ENCODE measurements at regions not wholly inside any gene's neighbourhood (a gene's known extent, or its start where the extent isn't known, plus 50 kb on each side); places are given as distances from the start of the nearest gene placed in this dataset.

GRCh38 chr6:138004430-138005287, 102.6 kb downstream of the PERP start:
- Mint-ChIP-seq H3K4me3 (no peak overlapping the region), H3K4me1 (peaks cover 17% of the 10 kb centered on the region), H3K27me3 (peaks cover 5% of the 10 kb centered on the region), H3K36me3 (ENCODE audit: low read depth) (no peaks in the 10 kb centered on the region), H3K27ac (no peak overlapping the region), H3K9me3 (no peaks in the 10 kb centered on the region)
- DNase-seq: peak; percentile 76
- intact Hi-C loops (cut with micrococcal nuclease): loop anchor here (2.0 to 5.0 kb wide), 4 partner anchors 64 to 732 kb away; no protein-coding TSS in a partner anchor

DNA sequence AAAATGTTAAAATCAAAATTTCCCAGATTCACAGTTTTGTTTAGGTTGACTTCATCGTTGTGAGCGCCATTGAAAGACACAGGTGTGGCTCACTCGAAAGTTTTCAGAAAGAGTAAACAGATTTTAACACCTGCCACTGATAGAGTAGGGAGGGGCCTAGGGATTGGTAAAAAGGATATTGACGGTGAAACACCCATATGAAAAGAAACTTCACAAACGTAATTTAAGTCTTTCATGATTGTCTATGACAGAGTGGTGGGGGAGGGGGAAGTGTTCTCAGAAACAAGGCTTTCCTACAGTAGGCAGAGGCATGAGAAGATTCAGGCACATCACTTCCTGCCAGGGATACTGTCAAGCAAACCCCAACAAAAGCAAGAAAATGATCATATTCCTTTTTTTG, 101.4 kb downstream of the PERP start:
- no peaks in the 10 kb centered on the region for H3K9me3 Mint-ChIP-seq
- H3K4me3 Mint-ChIP-seq: no peak overlapping the region
- H3K27me3 Mint-ChIP-seq: peaks cover 3% of the 10 kb centered on the region
- intact Hi-C loops (cut with micrococcal nuclease): loop anchor here (2.0 kb wide), 2 partner anchors 65 to 133 kb away; no protein-coding TSS in a partner anchor
- H3K27ac Mint-ChIP-seq: no peak overlapping the region
- DNase-seq: no peak
- no peaks in the 10 kb centered on the region for H3K36me3 Mint-ChIP-seq (ENCODE audit: low read depth)
- H3K4me1 Mint-ChIP-seq: peaks cover 16% of the 10 kb centered on the region

DNA sequence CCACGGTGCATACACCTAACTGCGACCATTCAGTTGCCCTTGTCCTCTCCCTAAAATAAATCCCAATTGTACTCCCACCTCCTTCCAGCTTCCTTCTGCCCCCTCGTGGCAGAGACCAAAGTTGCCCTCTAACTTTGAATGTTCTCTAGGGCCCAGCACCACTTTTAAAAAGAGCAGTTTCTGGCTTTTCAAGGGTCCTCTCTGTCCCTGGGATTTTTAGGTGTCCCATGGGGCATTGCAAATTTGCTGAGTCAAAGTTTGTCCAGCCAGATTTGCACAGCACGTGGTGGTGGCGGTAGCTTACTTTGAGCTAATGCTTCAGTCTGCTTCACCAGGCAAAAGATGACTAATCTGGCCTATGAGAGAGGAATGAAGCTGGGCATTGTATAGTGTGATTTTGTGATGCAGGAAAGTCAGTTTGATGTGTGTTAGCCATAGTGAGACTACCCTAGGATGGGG, 100.2 kb downstream of the PERP start:
- peak; percentile 77 for DNase-seq
- Mint-ChIP-seq H3K4me3 (no peak overlapping the region), H3K36me3 (ENCODE audit: low read depth) (no peaks in the 10 kb centered on the region), H3K4me1 (peaks cover 12% of the 10 kb centered on the region), H3K9me3 (no peaks in the 10 kb centered on the region), H3K27me3 (peaks cover 3% of the 10 kb centered on the region), H3K27ac (no peak overlapping the region)
- intact Hi-C loops (cut with micrococcal nuclease): loop anchor here (1.0 kb wide), 1 partner anchor 301 kb away; no protein-coding TSS in a partner anchor

GRCh38 chr6:138008791-138009190, 98.4 kb downstream of the PERP start:
- H3K27me3 Mint-ChIP-seq: no peaks in the 10 kb centered on the region
- DNase-seq: no peak
- H3K4me1 Mint-ChIP-seq: peaks cover 12% of the 10 kb centered on the region
- H3K4me3 Mint-ChIP-seq: no peak overlapping the region
- intact Hi-C loops (cut with micrococcal nuclease): no loop called here
- H3K36me3 Mint-ChIP-seq (ENCODE audit: low read depth): no peaks in the 10 kb centered on the region
- no peak overlapping the region for H3K27ac Mint-ChIP-seq
- H3K9me3 Mint-ChIP-seq: no peaks in the 10 kb centered on the region

DNA sequence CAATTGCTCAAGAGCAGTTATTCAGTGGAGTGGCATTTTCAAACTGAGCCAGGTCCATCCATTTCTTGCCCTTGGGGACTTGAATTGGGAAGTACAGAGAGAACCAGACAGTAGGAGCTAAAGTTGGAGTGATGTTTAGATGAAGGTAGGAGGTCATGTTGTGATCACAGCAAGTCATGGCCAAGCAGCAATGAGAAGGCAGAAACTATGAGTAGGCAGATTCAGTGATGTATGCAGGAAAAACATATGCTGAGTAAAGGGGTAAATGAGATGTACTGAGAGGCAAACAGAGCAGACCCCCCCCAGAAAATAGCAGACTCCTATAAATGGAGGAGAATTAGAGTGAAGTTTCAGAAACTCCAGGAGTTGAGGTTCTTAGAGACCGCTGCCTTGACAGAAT, 95.8 kb downstream of the PERP start:
- DNase-seq: no peak
- intact Hi-C loops (cut with micrococcal nuclease): no loop called here

GRCh38 chr6:138012682-138013081, 94.5 kb downstream of the PERP start:
- no peak for DNase-seq
- Mint-ChIP-seq H3K27ac (no peak overlapping the region), H3K27me3 (no peaks in the 10 kb centered on the region), H3K4me1 (no peaks in the 10 kb centered on the region), H3K4me3 (no peak overlapping the region), H3K9me3 (no peaks in the 10 kb centered on the region), H3K36me3 (ENCODE audit: low read depth) (no peaks in the 10 kb centered on the region)
- intact Hi-C loops (cut with micrococcal nuclease): no loop called here

More for the DNA sequence above, 95.8 kb downstream of the PERP start:
- Mint-ChIP-seq H3K9me3 (no peaks in the 10 kb centered on the region), H3K4me3 (no peak overlapping the region), H3K27me3 (no peaks in the 10 kb centered on the region), H3K36me3 (ENCODE audit: low read depth) (no peaks in the 10 kb centered on the region), H3K27ac (no peak overlapping the region), H3K4me1 (no peaks in the 10 kb centered on the region)

- no peaks in the 10 kb centered on the region for H3K9me3 Mint-ChIP-seq
- H3K4me3 Mint-ChIP-seq: no peak overlapping the region
- DNase-seq: no peak
- H3K4me1 Mint-ChIP-seq: no peaks in the 10 kb centered on the region
- H3K27ac Mint-ChIP-seq: no peak overlapping the region
- H3K27me3 Mint-ChIP-seq: no peaks in the 10 kb centered on the region
- H3K36me3 Mint-ChIP-seq (ENCODE audit: low read depth): no peaks in the 10 kb centered on the region
- intact Hi-C loops (cut with micrococcal nuclease): no loop called here
Observed at GRCh38 chr6:138013959-138014358, 93.3 kb downstream of the PERP start.

DNA sequence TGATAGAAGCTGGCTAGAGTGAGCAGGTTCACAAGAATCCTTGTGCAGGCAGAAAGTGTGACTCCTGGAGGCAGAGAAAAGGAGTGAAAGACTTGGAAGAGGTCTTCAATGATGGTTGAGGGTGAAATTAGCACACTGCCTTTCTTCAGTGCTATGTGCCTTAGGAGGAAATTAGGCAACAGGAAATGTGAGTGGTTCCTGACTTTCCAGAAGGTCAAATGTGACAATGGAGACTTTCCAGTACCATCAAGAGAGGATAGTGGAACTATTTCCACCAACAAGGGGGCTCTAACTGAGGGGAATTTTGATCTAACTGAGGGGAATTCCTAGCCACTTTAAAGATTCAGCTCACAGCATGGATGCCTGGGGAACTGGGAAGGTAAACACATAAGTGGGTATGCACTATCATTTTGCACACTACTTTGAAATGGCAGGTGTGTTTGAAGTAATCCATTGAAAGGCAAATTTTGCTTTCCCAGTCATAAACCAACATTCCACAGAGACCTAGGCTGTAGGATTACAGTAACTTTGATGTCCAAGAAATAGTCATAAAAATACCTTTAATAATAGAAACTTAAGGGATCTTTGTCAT, 90.0 kb downstream of the PERP start:
- intact Hi-C loops (cut with micrococcal nuclease): no loop called here
- H3K9me3 Mint-ChIP-seq: no peaks in the 10 kb centered on the region
- no peaks in the 10 kb centered on the region for H3K36me3 Mint-ChIP-seq (ENCODE audit: low read depth)
- no peaks in the 10 kb centered on the region for H3K4me1 Mint-ChIP-seq
- H3K4me3 Mint-ChIP-seq: no peak overlapping the region
- peaks cover 12% of the 10 kb centered on the region for H3K27me3 Mint-ChIP-seq
- DNase-seq: no peak
- no peak overlapping the region for H3K27ac Mint-ChIP-seq

- no peak overlapping the region for H3K27ac Mint-ChIP-seq
- no peak for DNase-seq
- intact Hi-C loops (cut with micrococcal nuclease): no loop called here
- no peaks in the 10 kb centered on the region for H3K4me1 Mint-ChIP-seq
- no peaks in the 10 kb centered on the region for H3K9me3 Mint-ChIP-seq
- H3K36me3 Mint-ChIP-seq (ENCODE audit: low read depth): no peaks in the 10 kb centered on the region
- H3K27me3 Mint-ChIP-seq: peaks cover 12% of the 10 kb centered on the region
- H3K4me3 Mint-ChIP-seq: no peak overlapping the region
Observed at GRCh38 chr6:138018297-138018696, 88.9 kb downstream of the PERP start.

DNA sequence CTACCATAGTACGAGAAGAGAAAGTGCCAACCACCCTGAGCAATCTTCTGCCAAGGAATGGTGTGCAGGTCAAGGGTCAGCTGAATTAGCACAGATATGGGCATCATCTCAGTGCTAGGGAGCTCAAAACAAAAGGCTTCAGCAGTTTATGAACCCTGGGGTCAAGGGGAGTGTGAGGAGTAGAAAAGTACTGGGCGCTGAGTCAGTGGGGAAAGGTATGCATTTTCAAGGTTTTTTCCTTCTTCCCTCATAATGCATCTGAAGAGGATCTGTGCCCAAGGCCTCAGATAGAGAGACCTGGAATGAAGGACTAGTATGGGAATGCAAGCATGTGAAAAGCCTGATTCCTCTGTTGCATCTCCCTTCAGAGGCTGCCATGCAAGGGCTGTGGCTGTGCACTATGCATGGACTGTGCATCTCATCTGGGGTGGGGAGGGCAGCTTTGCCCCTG, 81.7 kb downstream of the PERP start:
- peaks cover 21% of the 10 kb centered on the region for H3K27me3 Mint-ChIP-seq
- no peaks in the 10 kb centered on the region for H3K4me1 Mint-ChIP-seq
- no peaks in the 10 kb centered on the region for H3K36me3 Mint-ChIP-seq (ENCODE audit: low read depth)
- intact Hi-C loops (cut with micrococcal nuclease): no loop called here
- DNase-seq: no peak
- no peaks in the 10 kb centered on the region for H3K9me3 Mint-ChIP-seq
- no peak overlapping the region for H3K27ac Mint-ChIP-seq
- no peak overlapping the region for H3K4me3 Mint-ChIP-seq

- no peak overlapping the region for H3K27ac Mint-ChIP-seq
- H3K4me1 Mint-ChIP-seq: no peaks in the 10 kb centered on the region
- intact Hi-C loops (cut with micrococcal nuclease): no loop called here
- DNase-seq: no peak
- no peaks in the 10 kb centered on the region for H3K9me3 Mint-ChIP-seq
- peaks cover 19% of the 10 kb centered on the region for H3K27me3 Mint-ChIP-seq
- H3K36me3 Mint-ChIP-seq (ENCODE audit: low read depth): no peaks in the 10 kb centered on the region
- H3K4me3 Mint-ChIP-seq: no peak overlapping the region
Observed at GRCh38 chr6:138026342-138026741, 80.9 kb downstream of the PERP start.

- intact Hi-C loops (cut with micrococcal nuclease): no loop called here
- H3K4me3 Mint-ChIP-seq: no peak overlapping the region
- H3K36me3 Mint-ChIP-seq (ENCODE audit: low read depth): no peaks in the 10 kb centered on the region
- no peaks in the 10 kb centered on the region for H3K9me3 Mint-ChIP-seq
- H3K27ac Mint-ChIP-seq: no peak overlapping the region
- no peaks in the 10 kb centered on the region for H3K4me1 Mint-ChIP-seq
- no peak for DNase-seq
- peaks cover 13% of the 10 kb centered on the region for H3K27me3 Mint-ChIP-seq
Observed at GRCh38 chr6:138028893-138029292, 78.3 kb downstream of the PERP start.

- Mint-ChIP-seq H3K27ac (no peak overlapping the region), H3K9me3 (no peaks in the 10 kb centered on the region), H3K36me3 (ENCODE audit: low read depth) (no peaks in the 10 kb centered on the region), H3K4me1 (no peaks in the 10 kb centered on the region), H3K4me3 (no peak overlapping the region), H3K27me3 (peaks cover 11% of the 10 kb centered on the region)
- intact Hi-C loops (cut with micrococcal nuclease): no loop called here
- no peak for DNase-seq
Observed at GRCh38 chr6:138030872-138031271, 76.3 kb downstream of the PERP start.

DNA sequence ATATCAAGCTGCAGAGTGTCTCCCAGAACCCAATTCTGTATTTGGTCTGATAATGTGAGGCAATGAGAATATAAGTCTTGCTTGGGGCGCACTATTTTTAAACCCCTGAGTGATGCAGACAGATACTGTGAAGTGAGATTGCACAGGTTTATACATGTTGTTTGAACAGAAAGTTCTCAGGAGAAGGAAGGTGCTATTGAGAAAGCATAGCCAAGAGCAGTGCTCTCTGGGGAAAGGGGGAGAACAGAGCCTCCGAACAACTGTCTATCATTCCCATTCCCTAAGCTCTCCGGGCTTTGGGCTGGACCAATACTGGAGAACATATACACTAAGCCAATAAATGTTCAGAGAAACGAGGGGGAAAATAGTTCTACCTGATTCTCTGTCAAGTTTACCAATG, 75.8 kb downstream of the PERP start:
- no peak overlapping the region for H3K27ac Mint-ChIP-seq
- peaks cover 11% of the 10 kb centered on the region for H3K27me3 Mint-ChIP-seq
- no peak overlapping the region for H3K4me3 Mint-ChIP-seq
- H3K36me3 Mint-ChIP-seq (ENCODE audit: low read depth): no peaks in the 10 kb centered on the region
- no peak for DNase-seq
- intact Hi-C loops (cut with micrococcal nuclease): no loop called here
- H3K4me1 Mint-ChIP-seq: no peaks in the 10 kb centered on the region
- no peaks in the 10 kb centered on the region for H3K9me3 Mint-ChIP-seq
